ENCODE measurements at regions not wholly inside any gene's neighbourhood (a gene's known extent, or its start where the extent isn't known, plus 50 kb on each side); places are given as distances from the start of the nearest gene placed in this dataset.

- no peaks in the 10 kb centered on the region for H3K9me3 Mint-ChIP-seq (ENCODE audit: unreplicated experiment)
- BruUV-seq (replicated peaks): no TSS peak
- H3K36me3 Mint-ChIP-seq (ENCODE audit: insufficient read depth, unreplicated experiment): no peaks in the 10 kb centered on the region
- ChIA-PET POLR2A (no interaction called here), CTCF (interaction anchor here (0.6 to 1.0 kb wide), 4 partner anchors 11 to 1024 kb away, joined by 3 to 4 read pairs (median 3); partner anchors contain the start of gene CDH4)
- no peaks in the 10 kb centered on the region for H3K4me1 Mint-ChIP-seq (ENCODE audit: insufficient read depth, unreplicated experiment)
- peak; percentile 12 for TF ChIP-seq CTCF (IDR thresholded peaks at IDR 0.05; ENCODE audit: unreplicated experiment)
- peaks cover 56% of the 10 kb centered on the region for H3K27me3 Mint-ChIP-seq (ENCODE audit: insufficient read depth, unreplicated experiment)
- DNase-seq (ENCODE audit: unreplicated experiment): no peak
- H3K4me3 Mint-ChIP-seq (ENCODE audit: unreplicated experiment): no peak overlapping the region
- intact Hi-C loops (cut with micrococcal nuclease): loop anchor here (5.0 kb wide), 1 partner anchor 950 kb away; no protein-coding TSS in a partner anchor
- no peak overlapping the region for H3K27ac Mint-ChIP-seq (ENCODE audit: low read depth, unreplicated experiment)
Observed at GRCh38 chr20:61161726-61162390, 90.2 kb upstream of the CDH4 start.

GRCh38 chr20:61162451-61162850, 89.6 kb upstream of the CDH4 start:
- ChIA-PET POLR2A (no interaction called here), CTCF (interaction anchor here (0.7 to 1.0 kb wide), 2 partner anchors 111 to 1025 kb away, joined by 3 to 4 read pairs; no protein-coding TSS in a partner anchor)
- no TSS peak for BruUV-seq (replicated peaks)
- no peaks in the 10 kb centered on the region for H3K36me3 Mint-ChIP-seq (ENCODE audit: insufficient read depth, unreplicated experiment)
- no peaks in the 10 kb centered on the region for H3K9me3 Mint-ChIP-seq (ENCODE audit: unreplicated experiment)
- intact Hi-C loops (cut with micrococcal nuclease): loop anchor here (5.0 kb wide), 1 partner anchor 950 kb away; no protein-coding TSS in a partner anchor
- DNase-seq (ENCODE audit: unreplicated experiment): no peak
- no peak overlapping the region for H3K4me3 Mint-ChIP-seq (ENCODE audit: unreplicated experiment)
- no peaks in the 10 kb centered on the region for H3K4me1 Mint-ChIP-seq (ENCODE audit: insufficient read depth, unreplicated experiment)
- peaks cover 55% of the 10 kb centered on the region for H3K27me3 Mint-ChIP-seq (ENCODE audit: insufficient read depth, unreplicated experiment)
- H3K27ac Mint-ChIP-seq (ENCODE audit: low read depth, unreplicated experiment): no peak overlapping the region
- no peak for TF ChIP-seq CTCF (IDR thresholded peaks at IDR 0.05; ENCODE audit: unreplicated experiment)

GRCh38 chr20:61163031-61163430, 89.0 kb upstream of the CDH4 start:
- peaks cover 49% of the 10 kb centered on the region for H3K27me3 Mint-ChIP-seq (ENCODE audit: insufficient read depth, unreplicated experiment)
- CTCF ChIA-PET: no interaction called here

GRCh38 chr20:61166324-61166723, 85.7 kb upstream of the CDH4 start:
- no peak for TF ChIP-seq CTCF (IDR thresholded peaks at IDR 0.05; ENCODE audit: unreplicated experiment)
- no peaks in the 10 kb centered on the region for H3K9me3 Mint-ChIP-seq (ENCODE audit: unreplicated experiment)
- no peak for DNase-seq (ENCODE audit: unreplicated experiment)
- BruUV-seq (replicated peaks): no TSS peak
- no peak overlapping the region for H3K27ac Mint-ChIP-seq (ENCODE audit: low read depth, unreplicated experiment)
- no peaks in the 10 kb centered on the region for H3K36me3 Mint-ChIP-seq (ENCODE audit: insufficient read depth, unreplicated experiment)
- peaks cover 32% of the 10 kb centered on the region for H3K27me3 Mint-ChIP-seq (ENCODE audit: insufficient read depth, unreplicated experiment)
- ChIA-PET POLR2A (no interaction called here), CTCF (no interaction called here)
- no peak overlapping the region for H3K4me3 Mint-ChIP-seq (ENCODE audit: unreplicated experiment)
- H3K4me1 Mint-ChIP-seq (ENCODE audit: insufficient read depth, unreplicated experiment): no peaks in the 10 kb centered on the region
- intact Hi-C loops (cut with micrococcal nuclease): loop anchor here (5.0 kb wide), 1 partner anchor 56 kb away; no protein-coding TSS in a partner anchor

More at GRCh38 chr20:61163031-61163430, 89.0 kb upstream of the CDH4 start:
- Mint-ChIP-seq H3K4me1 (ENCODE audit: insufficient read depth, unreplicated experiment) (no peaks in the 10 kb centered on the region), H3K9me3 (ENCODE audit: unreplicated experiment) (no peaks in the 10 kb centered on the region), H3K4me3 (ENCODE audit: unreplicated experiment) (no peak overlapping the region), H3K36me3 (ENCODE audit: insufficient read depth, unreplicated experiment) (no peaks in the 10 kb centered on the region), H3K27ac (ENCODE audit: low read depth, unreplicated experiment) (no peak overlapping the region)
- no TSS peak for BruUV-seq (replicated peaks)
- no peak for DNase-seq (ENCODE audit: unreplicated experiment)
- POLR2A ChIA-PET: interaction anchor here (0.7 kb wide), 1 partner anchor 79 kb away, joined by 4 read pairs; no protein-coding TSS in a partner anchor
- intact Hi-C loops (cut with micrococcal nuclease): loop anchor here (5.0 kb wide), 1 partner anchor 951 kb away; no protein-coding TSS in a partner anchor
- TF ChIP-seq CTCF (IDR thresholded peaks at IDR 0.05; ENCODE audit: unreplicated experiment): no peak
